NCI-H1092 (cell line): ENCODE measurements at regions not wholly inside any gene's neighbourhood (a gene's known extent, or its start where the extent isn't known, plus 50 kb on each side); places are given as distances from the start of the nearest gene placed in this dataset.
A peak's percentile ranks its signal among the peaks of the same experiment; 100 is the strongest.

Source experiments
- DNase-seq: peaks from one replicate; lab custom pipeline; 2025; lab: John Stamatoyannopoulos, UW

- peak; percentile 2 for DNase-seq
These were observed 121.7 kb downstream of the NHLRC3 start for GRCh38 chr13:39159846-39160370.

GRCh38 chr13:39167018-39167417, 128.8 kb downstream of the NHLRC3 start:
- DNase-seq: no peak

GRCh38 chr13:39170711-39171110, 132.5 kb downstream of the NHLRC3 start:
- DNase-seq: no peak

- no peak for DNase-seq
These were observed 147.1 kb downstream of the NHLRC3 start for GRCh38 chr13:39185326-39185725.

- no peak for DNase-seq
These were observed 148.1 kb downstream of the NHLRC3 start for GRCh38 chr13:39186205-39186875.

GRCh38 chr13:39189778-39190177, 151.5 kb downstream of the NHLRC3 start:
- DNase-seq: no peak

GRCh38 chr13:39196965-39197646, 158.8 kb downstream of the NHLRC3 start:
- no peak for DNase-seq

GRCh38 chr13:39197647-39198007, 159.4 kb downstream of the NHLRC3 start:
- no peak for DNase-seq

- DNase-seq: no peak
These were observed 162.1 kb downstream of the NHLRC3 start for GRCh38 chr13:39200249-39200910.

GRCh38 chr13:39201180-39201579, 162.9 kb downstream of the NHLRC3 start:
- DNase-seq: no peak

- DNase-seq: no peak
These were observed 164.5 kb downstream of the NHLRC3 start for GRCh38 chr13:39202746-39203145.

- DNase-seq: no peak
These were observed 170.4 kb downstream of the NHLRC3 start for GRCh38 chr13:39208636-39209035.

- no peak for DNase-seq
These were observed 171.7 kb downstream of the NHLRC3 start for GRCh38 chr13:39209731-39210531.

GRCh38 chr13:39210961-39211534, 172.8 kb downstream of the NHLRC3 start:
- DNase-seq: no peak

- DNase-seq: no peak
These were observed 177.7 kb downstream of the NHLRC3 start for GRCh38 chr13:39215971-39216370.

GRCh38 chr13:39217471-39217870, 179.2 kb downstream of the NHLRC3 start:
- no peak for DNase-seq

- no peak for DNase-seq
These were observed 186.5 kb downstream of the NHLRC3 start for GRCh38 chr13:39224671-39225240.

GRCh38 chr13:39225860-39226259, 187.6 kb downstream of the NHLRC3 start:
- no peak for DNase-seq

GRCh38 chr13:39226359-39226758, 188.1 kb downstream of the NHLRC3 start:
- no peak for DNase-seq

- no peak for DNase-seq
These were observed 194.2 kb downstream of the NHLRC3 start for GRCh38 chr13:39232401-39232980.

- DNase-seq: no peak
These were observed 194.7 kb downstream of the NHLRC3 start for GRCh38 chr13:39232999-39233398.
